H9 (cell line): ENCODE measurements at regions not wholly inside any gene's neighbourhood (a gene's known extent, or its start where the extent isn't known, plus 50 kb on each side); places are given as distances from the start of the nearest gene placed in this dataset.

ENCODE experiments used
- DNase-seq: peaks from one replicate; pipeline ENCODE4 v3.0.0-alpha.2; 2017
- H2AFZ ChIP-seq: one replicate; pipeline ENCODE4 v1.6.1; 2013; ENCODE audit warnings: mild to moderate bottlenecking, low read length, control low read depth, moderate library complexity
- H2AK5ac ChIP-seq: 2 replicates; pipeline ENCODE4 v1.6.1; 2013; ENCODE audit warnings: low read length, control low read depth, mixed read lengths; ENCODE audit not compliant: insufficient read length
- H2BK120ac ChIP-seq: one replicate; pipeline ENCODE4 v1.6.1; 2013; ENCODE audit warnings: low read depth, mild to moderate bottlenecking, low read length, control low read depth, inconsistent platforms; ENCODE audit not compliant: poor library complexity, severe bottlenecking
- H2BK12ac ChIP-seq: 2 replicates; pipeline ENCODE4 v1.6.1; 2013; ENCODE audit warnings: low read length, control low read depth, mixed read lengths, low read depth; ENCODE audit not compliant: insufficient read length
- H2BK15ac ChIP-seq: 2 replicates; pipeline ENCODE4 v1.6.1; 2013; ENCODE audit warnings: low read depth, low read length, control low read depth
- H2BK20ac ChIP-seq: one replicate; pipeline ENCODE4 v1.6.1; 2013; ENCODE audit warnings: low read depth, mild to moderate bottlenecking, low read length, control low read depth, inconsistent platforms; ENCODE audit not compliant: poor library complexity, severe bottlenecking
- H2BK5ac ChIP-seq: 2 replicates; pipeline ENCODE4 v1.6.1; 2013; ENCODE audit warnings: low read length, control low read depth, mixed read lengths; ENCODE audit not compliant: insufficient read length
- H3K14ac ChIP-seq: 2 replicates; pipeline ENCODE4 v1.6.1; 2013; ENCODE audit warnings: low read length, control low read depth; ENCODE audit not compliant: insufficient read depth
- H3K18ac ChIP-seq: 2 replicates; pipeline ENCODE4 v1.6.1; 2013; ENCODE audit warnings: low read depth, mild to moderate bottlenecking, mixed read lengths, low read length, control low read depth; ENCODE audit not compliant: insufficient read length
- H3K23ac ChIP-seq: 2 replicates; pipeline ENCODE4 v1.6.1; 2013; ENCODE audit warnings: low read length, control low read depth, mixed read lengths, low read depth; ENCODE audit not compliant: insufficient read length
- H3K23me2 ChIP-seq: 2 replicates; pipeline ENCODE4 v1.6.1; 2013; ENCODE audit warnings: low read depth, mild to moderate bottlenecking, mixed read lengths, low read length, control low read depth; ENCODE audit not compliant: insufficient read length, poor library complexity, severe bottlenecking
- H3K27ac ChIP-seq: 2 replicates; pipeline ENCODE4 v1.5.1; 2013; ENCODE audit warnings: low read length, control low read depth, mixed read lengths, low read depth; ENCODE audit not compliant: insufficient read length
- H3K27me3 ChIP-seq: 2 replicates; pipeline ENCODE4 v1.6.1; 2013; ENCODE audit warnings: low read length, control low read depth, inconsistent platforms; ENCODE audit not compliant: insufficient read depth
- H3K4ac ChIP-seq: 2 replicates; pipeline ENCODE4 v1.6.1; 2013; ENCODE audit warnings: low read depth, mild to moderate bottlenecking, control low read depth, inconsistent platforms, low read length, moderate library complexity
- H3K4me1 ChIP-seq: 2 replicates; pipeline ENCODE4 v1.6.1; 2013; ENCODE audit warnings: low read length, control low read depth, inconsistent platforms; ENCODE audit not compliant: insufficient read depth
- H3K4me2 ChIP-seq: 2 replicates; pipeline ENCODE4 v1.6.1; 2013; ENCODE audit warnings: low read length, control low read depth, mixed read lengths; ENCODE audit not compliant: insufficient read length, insufficient read depth
- H3K56ac ChIP-seq: 2 replicates; pipeline ENCODE4 v1.6.1; 2013; ENCODE audit warnings: low read depth, mild to moderate bottlenecking, mixed read lengths, low read length, control low read depth; ENCODE audit not compliant: insufficient read length
- H3K79me1 ChIP-seq: 2 replicates; pipeline ENCODE4 v1.6.1; 2013; ENCODE audit warnings: low read depth, mild to moderate bottlenecking, moderate library complexity, low read length, control low read depth, inconsistent platforms; ENCODE audit not compliant: insufficient read depth, poor library complexity, severe bottlenecking
- H3K79me2 ChIP-seq: 2 replicates; pipeline ENCODE4 v1.6.1; 2013; ENCODE audit warnings: low read length, control low read depth, inconsistent platforms; ENCODE audit not compliant: insufficient read depth
- H3K9ac ChIP-seq: 2 replicates; pipeline ENCODE4 v1.6.1; 2013; ENCODE audit warnings: low read length, control low read depth, mixed read lengths; ENCODE audit not compliant: insufficient read length; ENCODE audit errors: extremely low read depth
- H3K9me3 ChIP-seq: one replicate; pipeline ENCODE4 v1.6.1; 2013; ENCODE audit warnings: low read depth, low read length, inconsistent platforms; ENCODE audit not compliant: control insufficient read depth
- H3T11ph ChIP-seq: one replicate; pipeline ENCODE4 v1.6.1; 2013; ENCODE audit warnings: mild to moderate bottlenecking, low read length, control low read depth, inconsistent platforms
- H4K20me1 ChIP-seq: one replicate; pipeline ENCODE4 v1.6.1; 2013; ENCODE audit not compliant: control insufficient read depth, insufficient read length, insufficient read depth
- H4K5ac ChIP-seq: 2 replicates; pipeline ENCODE4 v1.6.1; 2013; ENCODE audit warnings: low read depth, mild to moderate bottlenecking, mixed read lengths, low read length, control low read depth; ENCODE audit not compliant: insufficient read length
- H4K8ac ChIP-seq: replicated peaks from 2 replicates; pipeline ENCODE4 v1.6.1; 2013; ENCODE audit warnings: low read length, control low read depth, mixed read lengths, low read depth; ENCODE audit not compliant: insufficient read length
- H4K91ac ChIP-seq: 2 replicates; pipeline ENCODE4 v1.6.1; 2013; ENCODE audit warnings: low read depth, mild to moderate bottlenecking, moderate library complexity, mixed read lengths, low read length, control low read depth; ENCODE audit not compliant: insufficient read length
- H3K27ac Mint-ChIP-seq, 3 experiments: 2 replicates in 2 of 3; 3 replicates in 1 of 3; pipeline ENCODE4 v1.8.0; 2020 to 2021; ENCODE audit warnings: mixed read lengths in 3 of 3, mild to moderate bottlenecking in 1 of 3, moderate library complexity in 1 of 3
- H3K27me3 Mint-ChIP-seq: 2 replicates; pipeline ENCODE4 v1.8.0; 2021; ENCODE audit warnings: low read depth, mild to moderate bottlenecking, moderate library complexity, mixed read lengths
- H3K36me3 Mint-ChIP-seq, 3 experiments: 2 replicates in 2 of 3; 3 replicates in 1 of 3; pipeline ENCODE4 v1.8.0; 2020 to 2021; ENCODE audit warnings: low read depth in 3 of 3, mixed read lengths in 3 of 3; ENCODE audit not compliant: insufficient read depth in 1 of 3
- H3K4me1 Mint-ChIP-seq, 2 experiments: 2 replicates each; pipeline ENCODE4 v1.8.0; 2020; ENCODE audit warnings: mixed read lengths in 2 of 2
- H3K4me3 Mint-ChIP-seq, 2 experiments: 2 replicates in 1 of 2; 3 replicates in 1 of 2; pipeline ENCODE4 v1.8.0; 2020 to 2021; ENCODE audit warnings: mild to moderate bottlenecking in 2 of 2, mixed read lengths in 2 of 2, moderate library complexity in 1 of 2
- H3K9me3 Mint-ChIP-seq, 2 experiments: 2 replicates in 1 of 2; 3 replicates in 1 of 2; pipeline ENCODE4 v1.8.0; 2020; ENCODE audit warnings: mild to moderate bottlenecking in 2 of 2, mixed read lengths in 2 of 2, moderate library complexity in 1 of 2
- CTCF ChIP-seq: fragments of 200-600 bp; sonication (generic); conservative IDR thresholded peaks from 3 replicates; pipeline ENCODE4 v1.8.0; 2021; ENCODE audit warnings: antibody characterized with exemption, mild to moderate bottlenecking
- WGBS: extraction: QIAGEN DNeasy Blood & Tissue Kit; methylation state at CpG from one replicate; pipeline ENCODE4 v1.1.7; 2013; ENCODE audit warnings: missing lambda C conversion rate, low lambda C conversion rate, mixed read lengths; ENCODE audit not compliant: insufficient read length; ENCODE audit errors: extremely low coverage; 5-methylcytosine and 5-hydroxymethylcytosine counted together

GRCh38 chr4:125573368-125573767 is 258.6 kb downstream of the FAT4 start:
- WGBS: no CpG with 5 or more reads among the region's 3 CpGs
- no peaks in the 10 kb centered on the region for H3K27me3 ChIP-seq
- H2BK20ac ChIP-seq: no peak overlapping the region

More at GRCh38 chr4:125573368-125573767, 258.6 kb downstream of the FAT4 start:
- H3K4ac ChIP-seq: no peak overlapping the region
- H3K4me3 Mint-ChIP-seq: no peak overlapping the region
- H2BK12ac ChIP-seq: no peak overlapping the region
- no peaks in the 10 kb centered on the region for H4K20me1 ChIP-seq
- H3K23me2 ChIP-seq: no peaks in the 10 kb centered on the region
- no peak overlapping the region for H3K18ac ChIP-seq
- no peak overlapping the region for H4K91ac ChIP-seq
- no peak for DNase-seq
- TF ChIP-seq CTCF: no peak
- no peaks in the 10 kb centered on the region; the same call in 1 of the 2 replicates for H3K27me3 Mint-ChIP-seq
- H3T11ph ChIP-seq: no peak overlapping the region
- no peak overlapping the region for H4K8ac ChIP-seq
- no peak overlapping the region for H3K23ac ChIP-seq
- no peak overlapping the region for H2BK5ac ChIP-seq
- peaks cover 2 to 23% (median 12%) of the 10 kb centered on the region in 3 experiments; a peak in 4 of 7 replicates for H3K36me3 Mint-ChIP-seq
- no peak overlapping the region for H3K56ac ChIP-seq
- no peak overlapping the region for H2AFZ ChIP-seq
- no peaks in the 10 kb centered on the region for H3K9me3 ChIP-seq
- no peak overlapping the region for H3K27ac Mint-ChIP-seq
- H3K4me2 ChIP-seq: no peak overlapping the region
- no peaks in the 10 kb centered on the region for H3K4me1 ChIP-seq
- H2AK5ac ChIP-seq: no peak overlapping the region
- no peak overlapping the region for H3K27ac ChIP-seq
- H3K9ac ChIP-seq: no peak overlapping the region
- H3K79me1 ChIP-seq: no peaks in the 10 kb centered on the region
- peaks cover 5 to 8% of the 10 kb centered on the region in 2 experiments; a peak in 4 of 5 replicates for H3K9me3 Mint-ChIP-seq
- H3K14ac ChIP-seq: no peak overlapping the region
- H3K79me2 ChIP-seq: no peaks in the 10 kb centered on the region
- H3K4me1 Mint-ChIP-seq: no peaks in the 10 kb centered on the region
- no peak overlapping the region for H2BK15ac ChIP-seq
- no peak overlapping the region for H2BK120ac ChIP-seq
- H4K5ac ChIP-seq: no peak overlapping the region
